ENCODE measurements at regions not wholly inside any gene's neighbourhood (a gene's known extent, or its start where the extent isn't known, plus 50 kb on each side); places are given as distances from the start of the nearest gene placed in this dataset.

GRCh38 chr7:10038351-10038750 is 935.3 kb upstream of the PHF14 start:
- TF ChIP-seq POLR2A (IDR thresholded peaks at IDR 0.05; ENCODE audit: low read length): no peak
- no peak for TF ChIP-seq GATA1 (IDR thresholded peaks at IDR 0.05; ENCODE audit: low read depth, low read length)

Measured in erythroblast (primary cell).